Lower leg skin (tissue), 3 donors: ENCODE measurements at regions not wholly inside any gene's neighbourhood (a gene's known extent, or its start where the extent isn't known, plus 50 kb on each side); places are given as distances from the start of the nearest gene placed in this dataset.

Source experiments
- CTCF ChIP-seq, 3 donors: fragments of 450-650 bp; IDR thresholded peaks; one replicate each; pipeline ENCODE4 v1.5.1; 2016; ENCODE audit warnings: antibody characterized with exemption in 3 of 3, mild to moderate bottlenecking in 3 of 3, moderate library complexity in 2 of 3
- POLR2A ChIP-seq, 2 donors: fragments of 450-650 bp; IDR thresholded peaks; one replicate each; pipeline ENCODE4 v1.6.1; 2016 to 2017; ENCODE audit warnings: antibody characterized with exemption in 2 of 2, mild to moderate bottlenecking in 1 of 2, moderate library complexity in 1 of 2

DNA sequence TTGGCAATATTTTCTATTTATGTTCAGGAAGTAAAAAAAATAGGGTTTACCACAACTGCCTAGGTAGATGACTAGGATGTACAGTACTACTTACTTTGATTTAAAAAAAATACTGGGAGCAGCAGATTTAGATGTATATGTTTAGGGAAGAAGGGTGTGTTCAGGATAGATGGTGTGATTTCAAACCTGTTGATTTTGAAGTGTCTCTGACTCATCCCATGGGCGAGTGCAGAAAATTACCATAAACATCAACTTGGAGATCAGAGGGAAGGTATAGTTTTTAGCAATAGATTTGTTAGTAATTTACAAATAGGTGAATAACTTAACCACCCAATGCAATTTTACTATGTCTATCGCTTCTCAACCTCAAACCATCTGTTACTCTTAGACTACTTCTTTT lies 214.8 kb downstream of the NDFIP2 start:
- TF ChIP-seq POLR2A (IDR thresholded peaks at IDR 0.05) (no peak), CTCF (IDR thresholded peaks at IDR 0.05) (no peak)
